ENCODE measurements at regions not wholly inside any gene's neighbourhood (a gene's known extent, or its start where the extent isn't known, plus 50 kb on each side); places are given as distances from the start of the nearest gene placed in this dataset.

- no peak for TF ChIP-seq CTCF (IDR thresholded peaks at IDR 0.05)
- no peak for TF ChIP-seq POLR2A (IDR thresholded peaks at IDR 0.05)
Measured at GRCh38 chr7:96933067-96933645, 72.2 kb upstream of the DLX6 start.
